GM19372 (cell line): ENCODE measurements at regions not wholly inside any gene's neighbourhood (a gene's known extent, or its start where the extent isn't known, plus 50 kb on each side); places are given as distances from the start of the nearest gene placed in this dataset.
"Not testable (repeated sequence)": the region's sequence is repeated elsewhere in the genome, so short reads cannot be mapped to it uniquely, and the experiment has no call there.

ENCODE experiments used
- ATAC-seq: cut with Tn5 transposase; IDR thresholded peaks from one replicate; pipeline ENCODE4 v1.9.1; 2021; ENCODE audit warnings: mild to moderate bottlenecking, low read depth, moderate library complexity; ENCODE audit not compliant: unreplicated experiment

DNA sequence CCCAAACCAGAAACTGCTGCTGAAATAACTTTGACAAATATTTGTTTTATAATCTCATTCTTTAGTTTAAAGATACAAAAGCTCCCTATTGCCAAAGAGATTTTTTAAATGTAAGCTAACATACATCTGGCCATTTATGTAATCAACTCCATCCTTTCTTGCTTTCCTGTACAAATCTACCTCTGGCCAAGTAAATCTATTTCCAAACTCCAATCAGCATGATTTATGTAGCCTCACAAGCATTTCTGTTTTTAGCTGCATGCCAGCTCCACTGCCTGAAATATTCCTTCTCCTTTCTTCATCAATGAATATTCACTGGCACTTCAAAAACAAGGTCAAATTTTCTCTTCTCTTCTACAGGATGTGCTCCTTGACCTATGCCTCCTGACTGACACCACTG lies 80.0 kb downstream of the SHOX2 start:
- no peak for ATAC-seq

DNA sequence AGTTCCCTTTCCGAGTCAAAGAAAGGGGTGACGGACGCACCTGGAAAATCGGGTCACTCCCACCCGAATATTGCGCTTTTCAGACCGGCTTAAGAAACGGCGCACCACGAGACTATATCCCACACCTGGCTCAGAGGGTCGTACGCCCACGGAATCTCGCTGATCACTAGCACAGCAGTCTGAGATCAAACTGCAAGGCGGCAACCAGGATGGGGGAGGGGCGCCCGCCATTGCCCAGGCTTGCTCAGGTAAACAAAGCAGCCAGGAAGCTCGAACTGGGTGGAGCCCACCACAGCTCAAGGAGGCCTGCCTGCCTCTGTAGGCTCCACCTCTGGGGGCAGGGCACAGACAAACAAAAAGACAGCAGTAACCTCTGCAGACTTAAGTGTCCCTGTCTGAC lies 86.3 kb downstream of the SHOX2 start:
- ATAC-seq: not testable (repeated sequence)

DNA sequence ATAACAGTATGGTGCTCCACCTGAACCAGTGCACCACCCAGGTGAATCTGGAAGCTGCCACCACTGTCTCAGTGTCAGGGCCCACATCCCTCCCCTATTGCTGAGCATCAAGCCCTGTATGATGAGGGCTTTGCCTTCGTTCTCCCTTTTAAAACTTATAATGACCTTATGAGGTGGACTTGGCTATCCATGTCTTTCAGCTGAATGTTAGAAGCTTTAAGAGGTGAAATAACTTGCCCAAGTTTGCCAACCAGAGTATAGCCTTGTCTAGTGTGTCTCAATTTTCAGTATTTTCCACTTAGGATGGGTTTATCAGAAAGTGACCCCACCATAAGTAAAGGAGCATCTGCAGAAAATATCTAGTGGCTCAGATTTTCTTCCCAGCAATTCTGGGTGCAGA lies 87.8 kb downstream of the SHOX2 start:
- no peak for ATAC-seq

DNA sequence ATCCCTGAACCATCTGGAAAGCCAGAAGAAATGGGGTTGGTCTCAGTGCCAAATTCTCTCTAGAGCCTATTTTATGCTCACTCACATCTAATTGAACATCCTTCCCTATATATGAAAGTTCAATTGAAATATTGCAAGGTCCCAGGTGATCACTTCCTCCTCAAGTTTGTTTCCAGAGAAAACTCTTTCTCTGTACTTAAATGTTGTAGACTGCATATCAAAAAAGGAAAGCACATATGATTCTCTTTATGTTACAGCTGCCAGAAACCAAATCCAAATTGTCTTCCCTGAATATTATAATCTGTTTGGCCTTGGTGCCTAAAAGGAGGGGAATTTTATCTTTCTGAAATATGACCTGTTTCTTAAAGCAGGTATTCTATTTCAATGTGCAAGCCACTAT lies 93.3 kb downstream of the SHOX2 start:
- no peak for ATAC-seq

DNA sequence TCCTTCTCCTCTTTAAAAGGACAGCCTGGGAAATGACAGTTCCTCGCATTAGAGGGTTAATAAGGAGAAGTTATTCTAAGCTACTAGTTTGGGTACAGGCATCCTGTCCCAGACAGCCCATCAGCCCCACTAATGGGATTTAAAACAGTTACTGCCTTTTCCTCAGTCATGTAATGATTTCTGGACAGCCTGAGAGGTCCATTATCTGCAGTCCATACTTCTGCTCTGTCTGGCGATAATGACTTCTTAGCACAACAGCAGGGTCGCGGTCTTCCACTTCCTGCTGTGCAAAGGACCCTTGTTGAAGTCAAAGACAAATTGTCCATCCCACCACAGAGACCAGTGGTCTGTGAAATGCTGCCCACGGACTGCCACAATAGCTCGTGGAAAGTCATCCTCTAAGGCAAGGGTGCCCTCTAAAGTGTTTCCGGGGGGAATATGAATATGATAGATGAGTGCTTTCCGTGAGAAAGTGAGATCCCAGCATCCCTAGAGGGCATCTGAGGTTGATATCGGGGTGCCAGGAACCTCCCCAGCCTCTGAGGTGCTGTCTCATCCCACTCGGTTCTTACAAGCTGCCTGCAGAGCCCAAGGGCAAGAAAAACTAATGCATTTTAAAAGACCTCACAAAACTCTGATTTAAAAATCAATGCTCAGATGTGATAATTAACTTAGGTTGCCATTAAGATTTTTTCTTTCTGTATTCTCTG lies 100.7 kb downstream of the SHOX2 start:
- ATAC-seq: no peak

DNA sequence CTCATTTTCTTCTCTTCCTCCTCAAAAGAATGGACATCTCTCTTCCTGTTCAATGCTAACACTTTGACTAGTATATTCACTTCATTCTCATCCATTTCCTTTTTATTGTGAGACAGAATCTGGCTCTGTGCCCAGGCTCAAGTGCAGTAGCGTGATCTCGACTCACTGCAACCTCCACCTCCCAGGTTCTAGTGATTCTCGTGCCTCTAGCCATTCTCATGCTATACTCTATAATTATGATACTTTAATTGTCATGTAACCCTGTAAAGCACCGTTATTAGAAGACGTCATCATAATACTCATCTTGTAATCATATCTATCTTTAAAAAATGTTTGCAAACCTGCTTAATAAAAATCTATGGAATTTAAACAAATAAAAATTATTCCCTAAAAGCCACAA lies 107.0 kb downstream of the SHOX2 start:
- no peak for ATAC-seq

DNA sequence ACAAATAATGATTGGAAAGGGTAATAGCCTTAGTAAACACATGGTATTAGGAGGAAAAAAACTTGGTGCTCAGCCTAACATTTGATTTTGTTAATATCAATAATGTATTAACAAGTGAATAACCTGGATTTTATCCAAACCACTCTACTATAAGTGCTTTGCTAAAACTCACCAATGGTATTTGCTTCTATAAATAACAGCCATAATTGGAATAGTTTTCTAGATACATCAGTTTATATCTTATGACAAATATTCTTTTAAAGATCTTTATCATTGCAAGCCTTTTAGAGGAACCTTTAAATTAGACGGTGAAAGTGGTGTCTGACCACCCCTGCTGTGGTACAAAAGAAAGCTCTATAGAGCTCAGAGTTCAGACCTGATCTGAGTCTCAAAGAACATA lies 123.9 kb downstream of the SHOX2 start:
- ATAC-seq: no peak

DNA sequence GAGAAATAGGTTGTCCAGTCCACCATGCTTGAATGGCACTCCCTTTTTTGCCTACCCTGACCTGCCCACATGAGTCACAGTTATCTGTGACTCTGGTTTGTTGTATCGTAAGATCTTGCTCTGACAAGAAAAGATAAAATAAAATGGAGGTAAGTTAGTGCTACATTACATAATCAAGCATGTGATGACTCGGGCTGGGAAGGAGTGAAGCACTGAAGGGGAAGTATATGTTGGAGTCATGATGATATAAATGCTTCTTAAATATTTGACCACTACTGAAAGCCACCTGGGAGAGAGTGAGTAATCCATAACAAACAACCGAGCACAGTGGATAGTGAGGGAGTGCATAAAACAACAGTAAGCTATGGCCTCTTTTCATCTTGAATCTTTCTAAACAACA lies 124.4 kb downstream of the SHOX2 start:
- ATAC-seq: no peak

DNA sequence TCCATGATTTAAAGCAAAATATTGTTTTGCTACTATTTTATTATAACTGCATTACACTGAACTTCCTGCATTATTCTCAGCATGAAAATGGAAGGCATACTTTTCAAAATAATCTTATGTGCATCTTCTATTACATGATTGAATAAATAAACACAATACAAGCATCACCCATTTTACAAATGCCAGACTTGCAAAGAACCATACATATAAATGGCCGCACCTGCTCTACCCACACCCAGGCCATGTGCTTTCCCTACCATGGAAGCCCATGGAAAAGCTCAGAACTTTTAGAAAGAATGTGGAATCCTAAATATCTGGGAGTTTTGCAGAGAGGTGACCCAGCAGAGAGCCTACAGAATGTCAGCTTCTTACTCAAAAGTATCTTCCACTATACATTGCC lies 127.2 kb downstream of the SHOX2 start:
- no peak for ATAC-seq

DNA sequence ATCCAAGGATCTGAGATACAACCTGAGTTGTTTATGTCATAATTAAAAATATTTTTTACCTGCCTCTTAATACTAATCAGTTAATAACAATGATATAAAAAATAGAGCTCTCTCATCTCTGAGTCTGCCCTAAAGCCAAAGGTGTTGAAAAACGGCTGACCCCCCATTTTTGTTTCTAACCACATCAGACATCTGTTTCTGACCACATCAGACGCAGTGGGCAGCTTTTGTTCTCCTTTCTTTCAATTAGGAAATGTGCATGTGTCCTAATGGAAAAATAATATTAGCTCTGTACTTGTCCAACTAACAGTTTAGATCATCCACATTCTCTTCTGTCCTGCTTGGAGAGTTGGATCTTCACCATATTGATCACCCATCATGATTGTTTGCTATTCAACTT lies 144.6 kb downstream of the SHOX2 start:
- no peak for ATAC-seq

DNA sequence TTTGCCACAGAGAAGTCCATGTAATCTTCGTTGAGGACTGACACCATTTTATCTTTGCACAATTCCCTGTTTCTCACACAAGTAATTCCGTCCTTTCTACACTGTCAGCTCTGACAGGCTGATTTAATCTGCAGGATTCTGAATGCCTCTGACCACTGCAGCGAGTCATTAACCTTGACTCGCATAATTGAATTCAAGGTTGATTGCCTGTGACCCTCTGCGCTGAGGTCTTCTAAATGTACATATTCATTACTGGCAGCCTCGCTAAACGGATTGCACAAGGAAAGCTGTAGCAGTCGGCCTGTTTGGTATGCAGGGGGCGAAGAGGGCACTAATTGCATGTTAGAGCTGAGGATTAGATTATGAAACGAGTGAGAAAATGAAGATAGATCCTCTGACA lies 147.8 kb downstream of the SHOX2 start:
- no peak for ATAC-seq

DNA sequence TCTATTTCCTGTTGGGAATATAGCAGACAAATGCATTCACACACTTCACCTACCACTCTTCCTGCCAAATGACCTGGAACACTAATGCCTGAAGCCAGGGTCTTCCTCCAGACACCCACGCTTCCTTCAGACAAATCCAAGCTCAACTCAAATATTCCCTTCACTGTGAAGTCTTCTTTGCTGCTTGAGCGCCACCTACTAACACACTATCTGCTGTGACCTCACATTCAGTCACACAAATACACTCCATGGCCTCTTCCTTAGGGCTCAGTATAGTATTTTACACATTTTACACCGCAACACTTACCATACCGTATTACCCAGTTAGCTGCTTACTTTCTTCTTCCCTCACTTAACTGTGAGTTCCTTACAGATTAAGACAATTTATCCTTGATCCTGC lies 149.4 kb downstream of the SHOX2 start:
- ATAC-seq: no peak

DNA sequence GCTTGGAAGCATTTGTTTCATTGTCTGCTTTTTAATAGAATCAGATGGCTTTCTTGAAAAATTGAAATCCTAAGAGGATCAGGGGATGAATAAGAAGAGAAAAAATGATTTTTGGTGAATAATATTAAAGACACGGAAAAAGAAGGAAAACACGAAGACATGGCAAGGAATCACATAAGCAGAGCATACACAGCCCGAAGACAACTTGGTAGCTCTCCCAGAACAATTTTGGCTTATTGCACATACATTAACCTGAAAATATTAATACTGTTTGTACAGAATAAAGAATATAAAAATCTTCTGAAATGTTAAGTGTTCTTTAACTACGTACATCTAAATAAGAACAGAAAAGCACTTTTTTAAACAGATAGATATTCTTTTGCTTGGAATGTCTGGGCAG lies 150.0 kb downstream of the SHOX2 start:
- no peak for ATAC-seq

DNA sequence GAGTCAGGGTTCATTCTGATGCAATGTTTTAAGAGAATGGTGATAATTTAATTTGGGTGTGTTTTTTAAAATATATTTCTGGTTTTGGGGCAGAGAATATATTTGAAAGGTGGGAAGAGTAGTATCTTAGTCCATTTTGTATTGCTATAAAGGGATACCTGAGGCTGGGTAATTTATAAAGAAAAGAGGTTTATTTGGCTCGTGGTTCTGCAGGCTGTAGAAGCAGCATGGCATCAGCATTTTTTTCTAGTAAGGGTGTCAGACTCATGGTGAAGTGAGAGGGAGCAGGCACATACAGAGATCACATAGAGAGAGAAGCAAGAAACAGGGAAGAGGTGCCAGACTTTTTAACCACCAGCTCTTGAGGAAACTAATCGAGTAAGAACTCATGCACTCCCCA lies 152.7 kb downstream of the SHOX2 start:
- ATAC-seq: no peak

DNA sequence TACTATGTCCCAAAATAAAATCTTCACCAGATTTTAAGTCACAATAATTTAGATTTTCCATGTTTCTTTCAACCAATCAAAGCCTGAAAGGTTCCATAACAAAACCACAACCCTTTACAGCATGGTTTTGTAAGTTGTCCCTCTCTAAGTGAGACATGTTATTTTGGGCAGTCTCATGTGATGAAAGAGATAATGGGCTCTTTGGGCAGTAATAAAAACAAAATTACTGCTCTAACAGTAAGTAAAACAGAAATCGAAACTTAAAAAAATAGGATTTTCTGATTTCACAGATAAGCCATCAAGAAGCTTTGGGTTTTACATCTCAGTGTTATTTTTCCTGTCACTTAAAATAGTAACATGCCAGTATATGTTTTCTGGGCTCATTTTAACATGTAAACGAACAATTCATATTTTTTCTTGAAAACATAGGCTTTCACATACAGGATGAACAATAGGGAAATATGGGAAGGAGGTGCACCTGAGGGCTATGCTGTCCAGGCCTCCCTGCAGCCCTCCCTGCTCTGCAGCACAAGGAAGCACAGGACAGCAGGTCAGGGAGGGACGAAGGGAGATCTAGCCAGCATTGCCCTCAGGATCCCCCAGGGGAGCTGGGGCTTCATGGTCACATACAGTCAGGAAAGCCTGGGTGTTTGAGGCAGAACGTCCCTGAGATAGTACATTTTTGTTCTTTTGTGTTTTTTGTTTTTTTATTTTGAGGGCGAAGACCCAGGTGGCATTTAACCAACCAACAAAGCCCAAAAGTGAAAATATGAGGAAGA lies 157.4 kb downstream of the SHOX2 start:
- ATAC-seq: no peak

DNA sequence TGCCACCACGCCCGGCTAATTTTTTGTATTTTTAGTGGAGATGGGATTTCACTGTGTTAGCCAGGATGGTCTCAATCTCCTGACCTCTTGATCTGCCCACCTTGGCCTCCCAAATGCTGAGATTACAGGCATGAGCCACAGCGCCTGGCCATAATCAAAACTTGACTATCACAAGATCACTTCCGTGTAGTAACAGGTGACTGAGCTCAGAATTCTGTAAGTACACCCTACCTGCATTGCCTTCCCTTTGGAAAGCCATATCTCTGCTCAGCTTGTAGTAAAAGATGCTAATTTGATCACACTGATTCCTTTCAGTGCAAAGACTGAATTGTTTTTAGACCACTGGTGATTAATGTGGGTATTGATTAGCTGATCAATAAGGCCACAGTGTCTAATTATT lies 167.1 kb downstream of the SHOX2 start:
- no peak for ATAC-seq

DNA sequence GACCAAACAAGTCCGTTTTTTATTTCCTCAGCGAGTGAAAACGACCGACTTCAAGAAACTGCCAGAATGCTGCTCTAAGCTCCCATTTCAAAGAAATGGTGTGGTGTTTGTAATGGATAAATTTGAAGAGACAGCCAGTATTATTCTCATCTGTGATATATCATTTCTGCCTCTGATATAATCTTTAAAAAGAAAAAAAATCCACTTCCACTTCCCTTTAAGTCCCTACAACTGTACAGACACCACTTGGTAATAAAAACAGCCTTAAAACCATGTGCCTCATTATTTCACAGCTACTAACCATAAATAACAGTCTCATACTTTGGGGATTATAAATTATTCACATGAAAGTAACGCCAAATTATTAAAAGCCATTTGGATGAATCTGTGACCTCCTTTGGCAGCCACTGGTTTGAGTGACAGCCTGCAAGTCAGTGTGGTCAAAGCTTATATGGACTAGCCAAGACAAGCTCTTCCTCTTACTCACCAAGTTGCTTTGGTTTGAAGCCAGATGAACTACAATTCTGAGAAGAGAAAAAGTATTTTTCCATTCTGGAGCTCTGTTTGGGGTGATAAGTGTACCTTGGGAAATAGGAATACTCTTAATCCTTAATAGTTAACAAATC lies 168.0 kb downstream of the SHOX2 start:
- no peak for ATAC-seq

DNA sequence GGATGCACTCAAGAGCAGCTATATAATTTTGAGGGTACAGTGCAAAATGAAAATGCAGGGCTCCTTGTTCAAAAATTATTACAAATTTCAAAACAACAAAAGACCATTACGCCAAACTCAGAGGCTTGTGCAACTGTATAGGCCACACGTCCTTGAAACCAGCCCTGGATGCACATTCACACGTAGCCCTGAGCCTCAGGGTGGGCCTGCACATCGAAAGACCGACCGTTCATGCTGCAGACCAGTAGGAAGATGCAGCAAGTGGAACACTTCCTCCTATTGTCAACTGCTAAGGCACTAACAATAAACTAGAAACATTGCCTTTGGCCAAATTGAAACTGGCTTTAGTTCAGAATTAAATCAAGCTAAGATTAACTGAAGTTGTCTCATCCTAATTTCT lies 174.7 kb downstream of the SHOX2 start:
- ATAC-seq: no peak

DNA sequence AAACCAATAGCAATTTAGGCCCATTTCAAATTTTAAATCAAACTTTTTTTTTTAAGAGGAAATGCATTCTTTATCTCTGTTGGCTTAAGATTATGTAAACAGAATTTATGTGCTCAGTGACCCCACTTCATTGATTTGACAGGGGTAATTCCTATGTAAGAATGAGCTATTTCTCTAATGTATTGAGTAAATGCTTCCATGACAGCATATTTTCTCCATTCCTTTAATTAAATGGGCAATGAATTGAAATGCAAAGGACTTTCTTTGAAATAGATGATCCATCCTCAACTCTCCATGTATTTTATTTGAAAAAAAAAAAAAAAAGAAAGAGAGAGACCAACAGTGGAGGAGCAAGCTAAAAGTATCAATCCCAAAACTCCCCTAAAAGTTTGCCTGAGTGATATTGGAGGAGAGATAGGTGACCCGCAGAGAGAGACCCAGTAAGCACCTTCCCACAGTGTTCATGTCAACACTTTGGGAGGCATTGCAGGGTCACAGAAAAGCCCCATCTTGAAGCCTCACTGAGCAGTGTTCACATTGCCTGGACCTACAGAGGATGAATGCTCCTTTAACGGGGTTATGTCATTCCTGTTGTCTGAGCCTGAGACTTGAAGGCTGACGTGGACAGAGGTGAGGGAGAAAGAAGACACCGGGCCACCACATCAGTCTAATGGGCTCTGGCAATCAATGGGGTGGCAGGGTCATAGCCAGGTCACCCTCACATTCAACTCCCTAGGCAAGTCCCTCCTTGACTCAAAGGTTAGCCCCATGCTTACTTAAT lies 176.0 kb downstream of the SHOX2 start:
- ATAC-seq: no peak

DNA sequence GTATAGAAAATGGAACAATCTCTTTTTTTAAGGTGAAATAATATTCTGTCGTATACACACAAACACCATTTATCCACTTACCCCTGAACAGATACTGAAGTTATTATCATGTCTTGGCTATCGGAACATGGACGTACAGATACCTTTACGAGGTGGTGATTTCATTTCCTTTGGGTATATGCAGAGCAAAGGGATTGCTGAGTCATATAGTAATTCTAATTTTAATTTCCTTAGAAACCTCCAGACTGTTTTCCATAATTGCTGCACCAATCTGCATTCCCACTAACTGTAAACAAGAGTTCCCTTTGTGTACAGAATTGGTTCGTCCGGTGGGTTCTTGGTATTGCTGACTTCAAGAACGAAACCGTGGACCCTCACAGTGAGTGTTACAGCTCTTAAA lies 179.4 kb downstream of the SHOX2 start:
- ATAC-seq: no peak

DNA sequence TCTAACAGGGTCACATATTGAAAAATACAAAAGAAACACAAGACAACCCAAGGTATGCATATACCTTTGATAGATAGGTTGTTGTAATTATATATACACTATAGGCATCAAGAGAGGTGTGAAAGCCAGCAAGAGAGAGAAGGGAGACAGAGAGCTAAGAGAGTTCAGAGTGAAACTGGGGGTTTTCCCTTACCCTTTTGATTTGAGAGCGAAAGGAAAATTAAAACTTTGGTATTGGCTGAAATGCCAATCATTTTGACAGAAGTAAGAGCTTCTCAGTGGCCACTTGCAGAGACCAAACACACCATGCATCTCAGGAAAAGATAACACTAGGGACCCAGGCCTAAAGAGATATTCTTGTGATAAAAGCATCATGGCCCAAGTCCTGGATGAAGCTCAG lies 183.6 kb downstream of the SHOX2 start:
- ATAC-seq: no peak
